Thyroid gland (tissue), 4 donors: ENCODE measurements at regions not wholly inside any gene's neighbourhood (a gene's known extent, or its start where the extent isn't known, plus 50 kb on each side); places are given as distances from the start of the nearest gene placed in this dataset.

Experiments
- DNase-seq, 2 donors: peaks; one replicate each; pipeline ENCODE4 v3.0.0-alpha.2; 2019
- H3K27ac ChIP-seq, 3 donors: fragments of 200-600 bp; sonication (generic); 1 replicate in 2 of 3; 2 replicates in 1 of 3; pipeline ENCODE4 v1.5.1; 2016 to 2019; ENCODE audit warnings: mild to moderate bottlenecking in 1 of 3, moderate library complexity in 1 of 3
- H3K27me3 ChIP-seq: fragments of 200-600 bp; sonication (generic); one replicate; pipeline ENCODE4 v1.5.1; 2019
- H3K36me3 ChIP-seq, 2 donors: fragments of 200-600 bp; sonication (generic); one replicate each; pipeline ENCODE4 v1.5.1; 2016 to 2019
- H3K4me1 ChIP-seq, 2 donors: fragments of 200-600 bp; sonication (generic); one replicate each; pipeline ENCODE4 v1.5.1; 2017 to 2019
- H3K4me3 ChIP-seq, 3 donors: fragments of 200-600 bp; sonication (generic); replicated peaks in 1 of 3; 1 replicate in 2 of 3; 2 replicates in 1 of 3; pipeline ENCODE4 v1.5.1; 2016; ENCODE audit warnings: mild to moderate bottlenecking in 1 of 3
- H3K9me3 ChIP-seq: fragments of 200-600 bp; sonication (generic); one replicate; pipeline ENCODE4 v1.5.1; 2017
- POLR2A ChIP-seq, 2 donors: fragments of 450-650 bp; IDR thresholded peaks; one replicate each; pipeline ENCODE4 v1.6.1; 2017; ENCODE audit warnings: antibody characterized with exemption in 2 of 2, mild to moderate bottlenecking in 2 of 2, moderate library complexity in 1 of 2
- WGBS, 2 donors: methylation state at CpG; one replicate each; pipeline ENCODE4 v1.1.5; 2017; 5-methylcytosine and 5-hydroxymethylcytosine counted together
- intact Hi-C: fragments of 100-400 bp; cut with DNase I; formaldehyde crosslinking; loops from one replicate; pipeline ENCODE4 v1.15.1; 2023
- TF ChIP-seq, protein P1 (sequence below), 6 experiments: fragments of 200-600 bp in 3 of 6; fragments of 450-650 bp in 3 of 6; sonication (generic) in 3 of 6; IDR thresholded peaks; one replicate each; pipeline ENCODE4 v1.5.1; 2016 to 2019; ENCODE audit warnings: antibody characterized with exemption in 6 of 6, mild to moderate bottlenecking in 2 of 6, inconsistent platforms in 1 of 6, moderate library complexity in 1 of 6

- Histone ChIP-seq H3K27me3 (no peaks in the 10 kb centered on the region), H3K4me1 (no peaks in the 10 kb centered on the region), H3K27ac (no peak overlapping the region), H3K9me3 (no peaks in the 10 kb centered on the region), H3K4me3 (no peak overlapping the region), H3K36me3 (no peaks in the 10 kb centered on the region)
- no peak for TF ChIP-seq POLR2A (IDR thresholded peaks at IDR 0.05)
- TF ChIP-seq, protein P1, sequence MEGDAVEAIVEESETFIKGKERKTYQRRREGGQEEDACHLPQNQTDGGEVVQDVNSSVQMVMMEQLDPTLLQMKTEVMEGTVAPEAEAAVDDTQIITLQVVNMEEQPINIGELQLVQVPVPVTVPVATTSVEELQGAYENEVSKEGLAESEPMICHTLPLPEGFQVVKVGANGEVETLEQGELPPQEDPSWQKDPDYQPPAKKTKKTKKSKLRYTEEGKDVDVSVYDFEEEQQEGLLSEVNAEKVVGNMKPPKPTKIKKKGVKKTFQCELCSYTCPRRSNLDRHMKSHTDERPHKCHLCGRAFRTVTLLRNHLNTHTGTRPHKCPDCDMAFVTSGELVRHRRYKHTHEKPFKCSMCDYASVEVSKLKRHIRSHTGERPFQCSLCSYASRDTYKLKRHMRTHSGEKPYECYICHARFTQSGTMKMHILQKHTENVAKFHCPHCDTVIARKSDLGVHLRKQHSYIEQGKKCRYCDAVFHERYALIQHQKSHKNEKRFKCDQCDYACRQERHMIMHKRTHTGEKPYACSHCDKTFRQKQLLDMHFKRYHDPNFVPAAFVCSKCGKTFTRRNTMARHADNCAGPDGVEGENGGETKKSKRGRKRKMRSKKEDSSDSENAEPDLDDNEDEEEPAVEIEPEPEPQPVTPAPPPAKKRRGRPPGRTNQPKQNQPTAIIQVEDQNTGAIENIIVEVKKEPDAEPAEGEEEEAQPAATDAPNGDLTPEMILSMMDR (IDR thresholded peaks at IDR 0.05): no peak
- intact Hi-C loops: no loop called here
- DNase-seq: no peak
- 63 to 79% methylated on average over 3 of the region's 3 CpGs for WGBS, 2 donors
These were observed 101.3 kb downstream of the GADD45G start for GRCh38 chr9:89706086-89706485.

DNA sequence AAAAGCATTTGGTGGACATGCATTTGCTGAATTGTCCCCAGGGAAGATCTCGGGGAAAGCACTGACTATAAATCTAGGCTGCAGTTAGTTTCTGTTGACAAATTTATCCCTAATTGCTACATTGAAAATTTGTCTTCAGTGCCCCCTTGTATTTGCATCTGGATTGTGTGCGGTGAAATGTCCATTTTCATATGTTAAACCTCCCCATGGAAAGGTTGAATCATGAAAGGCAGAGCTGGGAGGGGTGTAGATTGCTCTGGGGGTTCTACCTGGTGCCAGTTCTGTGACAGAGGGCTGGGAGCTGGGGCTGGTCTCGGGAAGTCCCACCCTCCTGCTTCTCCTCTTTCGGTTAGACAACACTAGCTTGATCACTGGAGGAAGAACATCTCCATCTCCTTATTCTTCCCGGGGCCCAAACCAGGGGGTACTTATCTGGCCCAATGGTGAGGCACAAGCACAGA lies 101.9 kb downstream of the GADD45G start:
- Histone ChIP-seq H3K27me3 (no peaks in the 10 kb centered on the region), H3K9me3 (no peaks in the 10 kb centered on the region), H3K36me3 (no peaks in the 10 kb centered on the region), H3K4me3 (no peak overlapping the region), H3K4me1 (no peaks in the 10 kb centered on the region), H3K27ac (no peak overlapping the region)
- WGBS, 2 donors: 53 to 74% methylated on average over 5 of the region's 5 CpGs
- intact Hi-C loops: no loop called here
- no peak for TF ChIP-seq POLR2A (IDR thresholded peaks at IDR 0.05)
- TF ChIP-seq, protein P1 (IDR thresholded peaks at IDR 0.05): no peak
- no peak for DNase-seq

DNA sequence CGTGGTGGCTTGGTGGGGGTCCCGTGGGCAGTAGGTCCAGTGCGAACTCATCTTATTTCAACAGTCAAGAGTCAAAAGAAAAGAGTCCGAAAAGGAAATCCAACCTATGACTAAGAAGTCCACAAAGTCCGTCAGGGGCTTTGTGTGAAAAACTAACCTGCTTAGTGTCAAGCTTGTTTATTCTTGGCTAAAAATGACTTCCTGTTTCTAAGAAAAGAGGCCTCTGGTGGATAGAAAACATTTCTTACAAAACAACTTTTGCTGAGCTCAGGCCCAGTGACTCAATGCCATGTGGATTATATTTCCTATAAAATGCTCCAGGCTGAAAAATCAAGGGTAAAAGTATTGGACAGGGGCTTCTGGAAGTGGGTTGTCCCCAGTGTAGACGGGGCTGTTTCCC lies 105.9 kb downstream of the GADD45G start:
- DNase-seq: no peak
- intact Hi-C loops: no loop called here
- no peak for TF ChIP-seq POLR2A (IDR thresholded peaks at IDR 0.05)
- TF ChIP-seq, protein P1 (IDR thresholded peaks at IDR 0.05): no peak
- Histone ChIP-seq H3K9me3 (no peaks in the 10 kb centered on the region), H3K27me3 (no peaks in the 10 kb centered on the region), H3K4me3 (no peak overlapping the region), H3K36me3 (no peaks in the 10 kb centered on the region), H3K27ac (no peak overlapping the region), H3K4me1 (no peaks in the 10 kb centered on the region)
- WGBS, 2 donors: 82 to 84% methylated on average over 6 of the region's 6 CpGs

DNA sequence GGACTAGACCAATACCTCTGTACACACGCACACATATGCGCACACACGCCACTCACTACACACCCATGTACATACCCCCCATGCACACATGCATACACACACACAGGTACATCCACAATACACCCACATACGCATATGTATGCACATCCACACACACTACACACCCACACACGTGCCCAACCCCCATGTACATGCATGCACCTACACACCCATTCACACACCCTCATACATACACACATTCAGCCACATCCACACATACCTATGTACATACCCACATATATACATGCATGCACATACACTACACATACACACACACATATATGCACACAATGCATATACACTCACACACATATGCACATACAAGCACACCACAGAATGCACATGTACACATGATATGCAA lies 107.1 kb downstream of the GADD45G start:
- no peaks in the 10 kb centered on the region for H3K4me1 ChIP-seq
- no peaks in the 10 kb centered on the region for H3K9me3 ChIP-seq
- DNase-seq: no peak
- intact Hi-C loops: no loop called here
- TF ChIP-seq POLR2A (IDR thresholded peaks at IDR 0.05): no peak
- TF ChIP-seq, protein P1 (IDR thresholded peaks at IDR 0.05): no peak
- H3K27me3 ChIP-seq: no peaks in the 10 kb centered on the region
- no peak overlapping the region for H3K4me3 ChIP-seq
- H3K27ac ChIP-seq: no peak overlapping the region
- 38 to 73% methylated on average over 5 of the region's 5 CpGs for WGBS, 2 donors
- no peaks in the 10 kb centered on the region for H3K36me3 ChIP-seq

GRCh38 chr9:89712283-89712682 lies 107.5 kb downstream of the GADD45G start:
- TF ChIP-seq, protein P1 (IDR thresholded peaks at IDR 0.05): no peak
- no peak for TF ChIP-seq POLR2A (IDR thresholded peaks at IDR 0.05)
- no peaks in the 10 kb centered on the region for H3K27me3 ChIP-seq
- no peaks in the 10 kb centered on the region for H3K4me1 ChIP-seq
- 76 to 78% methylated on average over 5 of the region's 5 CpGs for WGBS, 2 donors
- DNase-seq: no peak
- no peaks in the 10 kb centered on the region for H3K36me3 ChIP-seq
- H3K27ac ChIP-seq: no peak overlapping the region
- no peaks in the 10 kb centered on the region for H3K9me3 ChIP-seq
- intact Hi-C loops: no loop called here
- H3K4me3 ChIP-seq: no peak overlapping the region
